PC-3 (cell line): ENCODE measurements at regions not wholly inside any gene's neighbourhood (a gene's known extent, or its start where the extent isn't known, plus 50 kb on each side); places are given as distances from the start of the nearest gene placed in this dataset.

ENCODE experiments used
- ATAC-seq: fragments of 200-7000 bp; cut with Tn5 transposase; 2 replicates; pipeline ENCODE4 v1.9.1; 2020; ENCODE audit warnings: mild to moderate bottlenecking, moderate library complexity
- BruUV-seq: library from RNA; stranded (reverse); fragments of 400-500 nt; replicated peaks from 2 replicates; lab custom pipeline; 2021; lab: Mats Ljungman, UMichigan
- CTCF ChIA-PET: fragments of 300-600 bp; sonication (Branson Sonifier 250); formaldehyde crosslinking; loops from one replicate; lab custom pipeline; 2022; ENCODE audit warnings: antibody characterized with exemption; lab: Charles Lee
- POLR2A ChIA-PET: fragments of 300-600 bp; sonication (Branson Sonifier 250); formaldehyde crosslinking; loops from one replicate; lab custom pipeline; 2022; ENCODE audit warnings: antibody characterized with exemption; ENCODE audit not compliant: unreplicated experiment; lab: Charles Lee
- DNase-seq: peaks from one replicate; pipeline ENCODE4 v3.0.0-alpha.2; 2015
- H2AFZ ChIP-seq: fragments of 300-600 bp; sonication (generic); 2 replicates; pipeline ENCODE4 v1.6.0; 2016; ENCODE audit warnings: antibody characterized with exemption, low read length
- H3F3A ChIP-seq: fragments of 300-600 bp; sonication (generic); one replicate; pipeline ENCODE4 v1.6.0; 2017; ENCODE audit warnings: antibody characterized with exemption, low read length, control low read depth, mild to moderate bottlenecking; ENCODE audit not compliant: unreplicated experiment
- H3K27ac ChIP-seq: fragments of 300-600 bp; sonication (generic); 2 replicates; pipeline ENCODE4 v1.5.1; 2016; ENCODE audit warnings: mild to moderate bottlenecking, low read length
- H3K27me3 ChIP-seq: fragments of 300-600 bp; sonication (generic); 2 replicates; pipeline ENCODE4 v1.6.1; 2016; ENCODE audit warnings: low read length, mixed read lengths
- H3K36me3 ChIP-seq: fragments of 300-600 bp; sonication (generic); 2 replicates; pipeline ENCODE4 v1.6.1; 2016; ENCODE audit warnings: low read depth, mixed run types, low read length, mixed read lengths
- H3K4me1 ChIP-seq: fragments of 300-600 bp; sonication (generic); 2 replicates; pipeline ENCODE4 v1.5.1; 2016; ENCODE audit warnings: low read length; ENCODE audit not compliant: insufficient read depth
- H3K4me2 ChIP-seq: fragments of 300-600 bp; sonication (generic); 2 replicates; pipeline ENCODE4 v1.6.0; 2016; ENCODE audit warnings: low read length
- H3K4me3 ChIP-seq: fragments of 300-600 bp; sonication (generic); 2 replicates; pipeline ENCODE4 v1.5.1; 2016; ENCODE audit warnings: mild to moderate bottlenecking, low read length, mixed read lengths
- H3K79me2 ChIP-seq: fragments of 300-600 bp; sonication (generic); 2 replicates; pipeline ENCODE4 v1.6.1; 2017; ENCODE audit warnings: low read length, mixed read lengths
- H3K9ac ChIP-seq: fragments of 300-600 bp; sonication (generic); 2 replicates; pipeline ENCODE4 v1.6.0; 2016; ENCODE audit warnings: mild to moderate bottlenecking, low read length
- H3K9me2 ChIP-seq: fragments of 300-600 bp; sonication (generic); replicated peaks from 2 replicates; pipeline ENCODE4 v1.6.1; 2016; ENCODE audit warnings: mixed run types, low read length, mixed read lengths
- H3K9me3 ChIP-seq: fragments of 300-600 bp; sonication (generic); 2 replicates; pipeline ENCODE4 v1.6.1; 2016; ENCODE audit warnings: low read length, mixed read lengths
- H4K20me1 ChIP-seq: fragments of 300-600 bp; sonication (generic); 2 replicates; pipeline ENCODE4 v1.6.1; 2016; ENCODE audit warnings: low read length, mixed read lengths
- EZH2 ChIP-seq: fragments of 300-600 bp; sonication (generic); IDR thresholded peaks from one replicate; pipeline ENCODE4 v1.6.1; 2017; ENCODE audit warnings: antibody characterized with exemption, mild to moderate bottlenecking, low read length; ENCODE audit not compliant: unreplicated experiment
- EZH2phosphoT487 ChIP-seq: fragments of 300-600 bp; sonication (generic); IDR thresholded peaks from 2 replicates; pipeline ENCODE4 v1.6.1; 2018; ENCODE audit warnings: mild to moderate bottlenecking, antibody characterized with exemption, low read length, borderline replicate concordance
- intact Hi-C: fragments of 100-400 bp; cut with micrococcal nuclease; formaldehyde crosslinking; loops from 2 replicates; pipeline ENCODE4 v1.9.0; 2023
- TF ChIP-seq, protein P1 (sequence below): fragments of 300-600 bp; sonication (generic); conservative IDR thresholded peaks from 2 replicates; pipeline ENCODE4 v1.5.1; 2017; ENCODE audit warnings: antibody characterized with exemption, low read depth, mild to moderate bottlenecking, low read length

DNA sequence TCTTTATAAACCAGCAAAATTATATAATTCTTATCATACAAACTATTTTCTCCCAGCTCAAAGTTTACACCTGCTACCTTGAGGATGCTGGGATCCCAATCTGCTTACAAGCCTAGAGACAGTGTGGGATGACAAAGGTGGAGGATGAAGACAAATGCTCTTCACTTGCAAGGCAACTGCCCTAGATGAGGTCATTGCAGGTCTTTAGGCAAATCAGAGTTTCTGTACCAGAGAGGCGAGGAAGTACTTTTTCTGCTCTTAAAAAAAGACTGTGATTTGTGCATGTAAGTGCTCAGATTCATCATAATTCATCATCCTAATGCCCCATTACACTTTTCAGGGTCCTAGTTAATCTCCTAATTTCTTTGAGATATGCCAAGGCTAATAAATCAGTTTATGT lies 376.1 kb downstream of the ZPLD1 start:
- H2AFZ ChIP-seq = no peak overlapping the region
- no peak overlapping the region for H3K9ac ChIP-seq
- H3K9me2 ChIP-seq = no peaks in the 10 kb centered on the region
- no peaks in the 10 kb centered on the region for H3F3A ChIP-seq
- ChIA-PET POLR2A (no interaction called here), CTCF (no interaction called here)
- intact Hi-C loops = no loop called here
- H3K4me3 ChIP-seq = no peak overlapping the region
- H3K27me3 ChIP-seq = no peaks in the 10 kb centered on the region
- no peak overlapping the region for H3K4me2 ChIP-seq
- H3K36me3 ChIP-seq = no peaks in the 10 kb centered on the region
- H4K20me1 ChIP-seq = no peaks in the 10 kb centered on the region
- BruUV-seq = no TSS peak
- H3K79me2 ChIP-seq = no peaks in the 10 kb centered on the region
- ATAC-seq = no peak
- H3K4me1 ChIP-seq = no peaks in the 10 kb centered on the region
- H3K9me3 ChIP-seq = no peaks in the 10 kb centered on the region
- DNase-seq = no peak
- H3K27ac ChIP-seq = no peak overlapping the region
- TF ChIP-seq EZH2phosphoT487 = no peak
- TF ChIP-seq, protein P1, sequence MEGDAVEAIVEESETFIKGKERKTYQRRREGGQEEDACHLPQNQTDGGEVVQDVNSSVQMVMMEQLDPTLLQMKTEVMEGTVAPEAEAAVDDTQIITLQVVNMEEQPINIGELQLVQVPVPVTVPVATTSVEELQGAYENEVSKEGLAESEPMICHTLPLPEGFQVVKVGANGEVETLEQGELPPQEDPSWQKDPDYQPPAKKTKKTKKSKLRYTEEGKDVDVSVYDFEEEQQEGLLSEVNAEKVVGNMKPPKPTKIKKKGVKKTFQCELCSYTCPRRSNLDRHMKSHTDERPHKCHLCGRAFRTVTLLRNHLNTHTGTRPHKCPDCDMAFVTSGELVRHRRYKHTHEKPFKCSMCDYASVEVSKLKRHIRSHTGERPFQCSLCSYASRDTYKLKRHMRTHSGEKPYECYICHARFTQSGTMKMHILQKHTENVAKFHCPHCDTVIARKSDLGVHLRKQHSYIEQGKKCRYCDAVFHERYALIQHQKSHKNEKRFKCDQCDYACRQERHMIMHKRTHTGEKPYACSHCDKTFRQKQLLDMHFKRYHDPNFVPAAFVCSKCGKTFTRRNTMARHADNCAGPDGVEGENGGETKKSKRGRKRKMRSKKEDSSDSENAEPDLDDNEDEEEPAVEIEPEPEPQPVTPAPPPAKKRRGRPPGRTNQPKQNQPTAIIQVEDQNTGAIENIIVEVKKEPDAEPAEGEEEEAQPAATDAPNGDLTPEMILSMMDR = no peak
- no peak for TF ChIP-seq EZH2

DNA sequence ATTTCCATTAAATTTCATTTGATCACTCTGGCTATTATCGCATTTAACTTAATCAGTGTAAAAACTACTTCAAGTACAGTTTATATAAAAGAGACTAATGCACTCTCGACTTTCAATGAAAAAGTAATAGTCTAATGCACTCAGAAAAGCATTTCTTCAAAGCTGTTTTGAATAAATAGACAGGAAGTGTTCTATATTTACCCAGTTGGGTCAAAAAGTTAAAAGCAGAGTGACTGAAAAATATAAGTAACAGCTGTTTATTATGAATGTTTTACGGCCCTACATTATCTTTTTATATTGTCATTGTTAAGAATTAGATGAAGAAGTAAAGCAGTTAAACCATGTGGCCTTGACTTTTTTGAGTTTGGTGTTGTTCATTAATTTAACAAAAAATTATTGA lies 391.8 kb downstream of the ZPLD1 start:
- Histone ChIP-seq H3K27me3 (no peaks in the 10 kb centered on the region), H3K4me3 (no peak overlapping the region), H3K9me2 (no peaks in the 10 kb centered on the region), H3K36me3 (no peaks in the 10 kb centered on the region), H4K20me1 (no peaks in the 10 kb centered on the region), H3K9ac (no peak overlapping the region), H3K79me2 (no peaks in the 10 kb centered on the region), H2AFZ (no peak overlapping the region), H3K9me3 (no peaks in the 10 kb centered on the region), H3K27ac (no peak overlapping the region), H3K4me2 (no peak overlapping the region), H3F3A (no peaks in the 10 kb centered on the region), H3K4me1 (no peaks in the 10 kb centered on the region)
- DNase-seq (no peak), ATAC-seq (no peak)
- no peak for TF ChIP-seq EZH2
- no peak for TF ChIP-seq EZH2phosphoT487
- TF ChIP-seq, protein P1 = no peak
- intact Hi-C loops = no loop called here
- ChIA-PET CTCF (no interaction called here), POLR2A (no interaction called here)
- no TSS peak for BruUV-seq

DNA sequence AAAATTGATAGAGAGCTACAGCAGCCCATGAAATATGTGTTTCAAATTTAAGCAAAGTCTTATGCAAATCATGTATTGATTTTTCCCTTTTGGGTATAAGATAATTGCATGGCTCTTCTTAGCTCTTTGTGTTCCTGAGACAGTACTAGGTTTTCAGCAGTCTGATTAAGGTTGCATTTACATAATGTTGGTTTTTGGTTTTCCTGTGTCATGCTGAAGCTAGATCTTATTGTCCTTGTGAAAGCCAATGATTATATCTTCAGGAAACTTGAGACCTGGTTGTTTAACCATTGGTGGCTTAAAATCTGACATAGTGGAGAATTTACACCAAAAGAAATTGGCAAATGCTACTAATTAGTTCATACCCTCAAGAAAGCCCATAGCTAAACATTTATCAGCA lies 392.6 kb downstream of the ZPLD1 start:
- DNase-seq (no peak), ATAC-seq (no peak)
- CTCF ChIA-PET = no interaction called here
- no peaks in the 10 kb centered on the region for H3K4me1 ChIP-seq
- no peak overlapping the region for H3K4me3 ChIP-seq
- intact Hi-C loops = no loop called here
- no peaks in the 10 kb centered on the region for H3K27me3 ChIP-seq
- H3K9ac ChIP-seq = no peak overlapping the region
- no peaks in the 10 kb centered on the region for H3K9me3 ChIP-seq
- no peak overlapping the region for H2AFZ ChIP-seq
- H3K27ac ChIP-seq = no peak overlapping the region
- no peaks in the 10 kb centered on the region for H3K79me2 ChIP-seq
- no peaks in the 10 kb centered on the region for H3K9me2 ChIP-seq
- TF ChIP-seq, protein P1 = no peak
- TF ChIP-seq EZH2phosphoT487 (no peak), EZH2 (no peak)
- no peaks in the 10 kb centered on the region for H3F3A ChIP-seq
- H4K20me1 ChIP-seq = no peaks in the 10 kb centered on the region
- H3K36me3 ChIP-seq = no peaks in the 10 kb centered on the region
- POLR2A ChIA-PET = interaction anchor here (0.6 kb wide), 1 partner anchor 88 kb away, joined by 3 read pairs; no protein-coding TSS in a partner anchor
- BruUV-seq = no TSS peak
- H3K4me2 ChIP-seq = no peak overlapping the region
